HEK293T (cell line): ENCODE measurements at regions not wholly inside any gene's neighbourhood (a gene's known extent, or its start where the extent isn't known, plus 50 kb on each side); places are given as distances from the start of the nearest gene placed in this dataset.

Experiments used
- CTCF ChIA-PET: fragments of 350-600 bp; formaldehyde crosslinking; extraction: SDS; loops from one replicate; lab custom pipeline; 2021; ENCODE audit warnings: antibody characterized with exemption, inconsistent platforms; lab: Yijun Ruan, JAX
- POLR2A ChIA-PET: fragments of 350-600 bp; formaldehyde crosslinking; extraction: SDS; loops from one replicate; lab custom pipeline; 2020; ENCODE audit warnings: antibody characterized with exemption, inconsistent platforms; lab: Yijun Ruan, JAX
- DNase-seq: peaks from one replicate; pipeline ENCODE4 v3.0.0; 2012; ENCODE audit warnings: mixed read lengths; ENCODE audit errors: extremely low spot score
- ARNT ChIP-seq: fragments of 450-650 bp; IDR thresholded peaks from 2 replicates; pipeline ENCODE4 v1.6.1; 2017; ENCODE audit warnings: mild to moderate bottlenecking
- BHLHE40 ChIP-seq: fragments of 450-650 bp; IDR thresholded peaks from 2 replicates; pipeline ENCODE4 v1.6.1; 2016; ENCODE audit warnings: mild to moderate bottlenecking, moderate library complexity, borderline replicate concordance
- CTBP1 ChIP-seq: fragments of 450-650 bp; IDR thresholded peaks from 2 replicates; pipeline ENCODE4 v1.6.1; 2016; ENCODE audit warnings: borderline replicate concordance
- ELF4 ChIP-seq: fragments of 450-650 bp; IDR thresholded peaks from 2 replicates; pipeline ENCODE4 v1.6.1; 2017; ENCODE audit warnings: antibody characterized with exemption
- FOXA1 ChIP-seq: fragments of 450-650 bp; IDR thresholded peaks from 2 replicates; pipeline ENCODE4 v1.6.1; 2016; ENCODE audit warnings: mild to moderate bottlenecking
- FOXK2 ChIP-seq: fragments of 450-650 bp; IDR thresholded peaks from 2 replicates; pipeline ENCODE4 v1.6.1; 2016; ENCODE audit warnings: mild to moderate bottlenecking
- FOXM1 ChIP-seq: fragments of 450-650 bp; IDR thresholded peaks from 2 replicates; pipeline ENCODE4 v1.6.1; 2017; ENCODE audit warnings: mild to moderate bottlenecking, borderline replicate concordance
- HDGF ChIP-seq: fragments of 450-650 bp; IDR thresholded peaks from 2 replicates; pipeline ENCODE4 v1.6.1; 2017; ENCODE audit warnings: antibody characterized with exemption, borderline replicate concordance
- L3MBTL2 ChIP-seq: fragments of 450-650 bp; conservative IDR thresholded peaks from 2 replicates; pipeline ENCODE4 v1.6.1; 2016; ENCODE audit warnings: mild to moderate bottlenecking
- LEF1 ChIP-seq: fragments of 450-650 bp; IDR thresholded peaks from 2 replicates; pipeline ENCODE4 v1.6.1; 2017; ENCODE audit warnings: mild to moderate bottlenecking, borderline replicate concordance
- NFRKB ChIP-seq: fragments of 450-650 bp; IDR thresholded peaks from 2 replicates; pipeline ENCODE4 v1.6.1; 2016; ENCODE audit warnings: mild to moderate bottlenecking, moderate library complexity
- PKNOX1 ChIP-seq: fragments of 450-650 bp; IDR thresholded peaks from 2 replicates; pipeline ENCODE4 v1.6.1; 2016
- SP1 ChIP-seq: fragments of 450-650 bp; IDR thresholded peaks from 2 replicates; pipeline ENCODE4 v1.6.1; 2017
- SUZ12 ChIP-seq: fragments of 450-650 bp; IDR thresholded peaks from 2 replicates; pipeline ENCODE4 v1.6.1; 2016; ENCODE audit warnings: mild to moderate bottlenecking
- TARDBP ChIP-seq: fragments of 450-650 bp; IDR thresholded peaks from 2 replicates; pipeline ENCODE4 v1.6.1; 2016
- ZNF384 ChIP-seq: fragments of 450-650 bp; IDR thresholded peaks from 2 replicates; pipeline ENCODE4 v1.6.1; 2016

GRCh38 chr9:129368444-129368978 lies 190.4 kb upstream of the IER5L start:
- no peak for TF ChIP-seq ELF4
- no peak for TF ChIP-seq TARDBP
- no peak for TF ChIP-seq FOXM1
- TF ChIP-seq HDGF: no peak
- no peak for TF ChIP-seq FOXK2
- no peak for TF ChIP-seq NFRKB
- TF ChIP-seq BHLHE40: no peak
- TF ChIP-seq ARNT: no peak
- TF ChIP-seq L3MBTL2: no peak
- no peak for TF ChIP-seq ZNF384
- TF ChIP-seq SP1: no peak
- no peak for TF ChIP-seq CTBP1
- no peak for TF ChIP-seq PKNOX1
- TF ChIP-seq FOXA1: no peak
- no peak for TF ChIP-seq SUZ12
- no peak for TF ChIP-seq LEF1
- ChIA-PET CTCF (no interaction called here), POLR2A (no interaction called here)
- DNase-seq: no peak

DNA sequence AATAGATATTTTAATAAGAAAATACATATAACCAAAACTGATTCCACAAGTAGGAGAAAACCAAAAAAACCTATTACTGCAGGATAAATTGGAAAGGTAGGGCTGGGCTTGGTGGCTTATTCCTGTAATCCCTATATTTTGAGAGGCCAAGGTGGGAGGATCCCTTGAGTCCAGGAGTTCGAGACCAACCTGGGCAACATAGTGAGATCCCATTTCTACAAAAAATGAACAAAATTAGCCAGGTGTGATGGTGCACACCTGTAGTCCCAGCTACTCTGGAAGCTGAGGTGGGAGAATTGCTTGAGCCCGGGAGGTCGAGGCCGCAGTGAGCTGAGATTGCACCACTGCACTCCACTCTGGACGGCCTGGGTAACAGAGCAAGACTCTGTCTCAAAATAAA lies 189.2 kb upstream of the IER5L start:
- POLR2A ChIA-PET: no interaction called here
- no peak for DNase-seq
- CTCF ChIA-PET: no interaction called here
- TF ChIP-seq TARDBP (no peak), FOXK2 (no peak), ARNT (no peak), SP1 (no peak), ZNF384 (no peak), ELF4 (no peak), NFRKB (no peak), L3MBTL2 (no peak), LEF1 (no peak), SUZ12 (no peak), CTBP1 (no peak), HDGF (no peak)

DNA sequence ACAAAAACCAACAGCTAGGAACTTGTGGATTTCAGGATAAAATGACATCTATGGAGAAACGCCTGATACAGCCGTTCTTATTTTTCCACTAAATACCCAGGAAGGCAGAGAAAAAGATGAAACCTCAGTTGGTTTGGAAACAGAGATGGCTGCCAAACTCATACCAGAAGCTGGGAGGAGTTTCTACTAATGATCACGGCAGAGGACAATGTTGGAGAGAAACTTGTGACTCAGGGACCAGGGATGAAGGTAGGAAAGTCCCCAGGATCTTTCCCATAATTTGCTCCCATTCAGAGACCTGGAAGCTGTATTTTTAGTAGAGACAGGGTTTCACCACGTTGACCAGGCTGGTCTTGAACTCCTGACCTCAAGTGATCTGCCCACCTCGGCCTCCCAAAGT lies 187.1 kb upstream of the IER5L start:
- CTCF ChIA-PET: no interaction called here
- POLR2A ChIA-PET: no interaction called here
- DNase-seq: no peak
- TF ChIP-seq ARNT: no peak
- no peak for TF ChIP-seq TARDBP
- TF ChIP-seq FOXM1: no peak
- no peak for TF ChIP-seq FOXA1

GRCh38 chr9:129363216-129363873 lies 185.3 kb upstream of the IER5L start:
- ChIA-PET POLR2A (no interaction called here), CTCF (no interaction called here)
- DNase-seq: no peak
- TF ChIP-seq FOXA1 (no peak), CTBP1 (no peak), NFRKB (no peak), PKNOX1 (no peak), LEF1 (no peak), HDGF (no peak), ARNT (no peak), TARDBP (no peak), ZNF384 (no peak), ELF4 (no peak), BHLHE40 (no peak)

DNA sequence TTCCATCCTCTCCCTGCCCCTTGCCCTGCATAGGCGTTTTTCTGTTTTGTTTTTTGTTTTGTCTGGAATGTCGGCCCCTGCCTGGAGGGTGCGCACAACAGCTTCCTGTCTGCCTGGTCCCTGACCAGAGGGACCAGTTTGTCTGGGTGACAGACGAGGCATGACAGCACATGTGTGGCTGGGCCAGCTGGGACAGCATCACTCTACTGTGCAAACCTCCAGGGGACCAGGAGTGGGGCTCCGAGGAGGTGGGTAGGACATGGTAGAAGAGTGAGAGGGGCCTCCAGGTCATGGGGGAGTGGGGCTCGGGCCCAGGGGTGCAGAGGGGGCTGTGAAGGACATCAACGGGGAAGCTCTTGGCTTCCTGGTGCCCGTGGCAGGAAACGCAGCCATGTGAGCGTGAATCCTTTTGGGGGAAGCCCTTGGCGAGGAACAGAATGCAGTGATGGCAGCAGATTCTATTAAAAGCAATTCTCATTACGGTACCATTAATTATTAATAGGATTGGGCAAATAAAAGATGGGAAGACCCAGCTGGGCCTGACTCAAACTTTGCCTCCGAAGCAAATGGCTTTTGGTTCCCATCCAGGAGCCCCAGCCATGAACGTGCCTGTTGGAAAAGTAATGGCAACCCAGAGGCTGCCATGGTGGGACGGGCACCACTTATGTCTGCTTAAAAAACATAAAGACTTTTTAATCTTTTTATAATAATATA lies 184.4 kb upstream of the IER5L start:
- TF ChIP-seq ELF4 (no peak), FOXA1 (no peak), SUZ12 (no peak), SP1 (no peak), ARNT (no peak), L3MBTL2 (no peak), LEF1 (no peak), FOXM1 (no peak), PKNOX1 (no peak), ZNF384 (no peak), BHLHE40 (no peak), FOXK2 (no peak), NFRKB (no peak), HDGF (no peak), CTBP1 (no peak), TARDBP (no peak)
- CTCF ChIA-PET: no interaction called here
- DNase-seq: no peak
- POLR2A ChIA-PET: no interaction called here

GRCh38 chr9:129361196-129361595 lies 183.1 kb upstream of the IER5L start:
- POLR2A ChIA-PET: no interaction called here
- CTCF ChIA-PET: interaction anchor here (0.5 kb wide), 1 partner anchor 170 kb away, joined by 4 read pairs; no protein-coding TSS in a partner anchor
- DNase-seq: no peak
- TF ChIP-seq FOXM1 (no peak), SP1 (no peak), HDGF (no peak), LEF1 (no peak), SUZ12 (no peak), NFRKB (no peak), FOXA1 (no peak), L3MBTL2 (no peak)
